SK-N-SH (cell line): ENCODE measurements at regions not wholly inside any gene's neighbourhood (a gene's known extent, or its start where the extent isn't known, plus 50 kb on each side); places are given as distances from the start of the nearest gene placed in this dataset.

Source experiments
- CTCF ChIA-PET: fragments of 300-600, 350-600 bp; formaldehyde crosslinking; extraction: SDS; loops from one replicate; lab custom pipeline; 2021; lab: Yijun Ruan, JAX
- POLR2A ChIA-PET: fragments of 350-600 bp; sonication (Branson Sonifier 250); formaldehyde crosslinking; extraction: SDS; loops from one replicate; lab custom pipeline; 2020; ENCODE audit warnings: antibody characterized with exemption, inconsistent platforms; lab: Yijun Ruan, JAX
- DNase-seq: peaks from one replicate; pipeline ENCODE4 v3.0.0; 2012
- H2AFZ ChIP-seq: fragments of 200-600 bp; sonication (generic); 2 replicates; pipeline ENCODE4 v1.8.1; 2016; ENCODE audit warnings: antibody characterized with exemption, mild to moderate bottlenecking, low read depth
- H3F3A ChIP-seq: fragments of 200-600 bp; sonication (generic); replicated peaks from 2 replicates; pipeline ENCODE3; 2016; ENCODE audit warnings: antibody characterized with exemption, mild to moderate bottlenecking; ENCODE audit not compliant: insufficient read depth
- H3K27ac ChIP-seq, 2 experiments: fragments of 200-500 bp in 1 of 2; fragments of 200-600 bp in 1 of 2; sonication (Bioruptor generic) in 1 of 2; sonication (generic), shearing (Covaris generic) in 1 of 2; 2 replicates each; pipeline versions ENCODE4 v1.5.1 to v1.6.1; 2014 to 2016; ENCODE audit warnings: low read depth in 2 of 2, inconsistent platforms in 1 of 2, low read length in 1 of 2, mild to moderate bottlenecking in 1 of 2, mixed read lengths in 1 of 2
- H3K27me3 ChIP-seq: fragments of 200-600 bp; sonication (generic), shearing (Covaris generic); 2 replicates; pipeline ENCODE4 v1.6.1; 2016; ENCODE audit warnings: mixed run types; ENCODE audit not compliant: insufficient read depth
- H3K36me3 ChIP-seq, 2 experiments: fragments of 200-500 bp in 1 of 2; fragments of 200-600 bp in 1 of 2; sonication (Bioruptor generic) in 1 of 2; sonication (generic) in 1 of 2; replicated peaks in 1 of 2; 2 replicates each; pipeline versions ENCODE3 to v1.5.1; 2014 to 2016; ENCODE audit warnings: low read length in 1 of 2, mild to moderate bottlenecking in 1 of 2; ENCODE audit not compliant: insufficient read depth in 2 of 2, control insufficient read depth in 1 of 2
- H3K4me1 ChIP-seq, 2 experiments: fragments of 200-500 bp in 1 of 2; fragments of 200-600 bp in 1 of 2; sonication (Bioruptor generic) in 1 of 2; sonication (generic), shearing (Covaris generic) in 1 of 2; 2 replicates each; pipeline versions ENCODE4 v1.5.1 to v1.6.1; 2014 to 2016; ENCODE audit warnings: low read depth in 1 of 2, low read length in 1 of 2, mixed run types in 1 of 2; ENCODE audit not compliant: insufficient read depth in 2 of 2, control insufficient read depth in 1 of 2
- H3K4me2 ChIP-seq: fragments of 200-600 bp; sonication (generic), shearing (Covaris generic); 2 replicates; pipeline ENCODE4 v1.6.1; 2017; ENCODE audit warnings: mixed run types
- H3K4me3 ChIP-seq, 2 experiments: fragments of 200-500 bp in 1 of 2; fragments of 200-600 bp in 1 of 2; sonication (Bioruptor generic) in 1 of 2; sonication (generic), shearing (Covaris generic) in 1 of 2; 2 replicates each; pipeline versions ENCODE4 v1.5.1 to v1.8.1; 2014 to 2016; ENCODE audit warnings: low read depth in 2 of 2, inconsistent platforms in 1 of 2, low read length in 1 of 2, mild to moderate bottlenecking in 1 of 2, mixed read lengths in 1 of 2, moderate library complexity in 1 of 2
- H3K79me2 ChIP-seq: fragments of 200-600 bp; sonication (generic); 2 replicates; pipeline ENCODE4 v1.8.1; 2017; ENCODE audit warnings: mild to moderate bottlenecking; ENCODE audit not compliant: insufficient read depth
- H3K9ac ChIP-seq: fragments of 200-600 bp; sonication (generic); 2 replicates; pipeline ENCODE4 v1.6.1; 2017; ENCODE audit warnings: mixed run types
- H3K9me2 ChIP-seq: fragments of 200-600 bp; sonication (generic); 2 replicates; pipeline ENCODE4 v1.6.1; 2017; ENCODE audit warnings: mixed run types
- H3K9me3 ChIP-seq: fragments of 200-600 bp; sonication (generic); 2 replicates; pipeline ENCODE4 v1.6.1; 2017; ENCODE audit warnings: mixed run types, mild to moderate bottlenecking, moderate library complexity
- H4K20me1 ChIP-seq: fragments of 200-600 bp; sonication (generic); 2 replicates; pipeline ENCODE4 v1.6.1; 2017; ENCODE audit warnings: mild to moderate bottlenecking, mixed run types; ENCODE audit not compliant: insufficient read depth
- CHD2 ChIP-seq: fragments of 150-350 bp; IDR thresholded peaks from 2 replicates; pipeline ENCODE4 v1.6.1; 2018; ENCODE audit warnings: low read length; ENCODE audit not compliant: partially characterized antibody
- FOSL2 ChIP-seq: IDR thresholded peaks from 2 replicates; pipeline ENCODE4 v1.4.0; 2012; ENCODE audit warnings: low read depth, mild to moderate bottlenecking, moderate library complexity, borderline replicate concordance
- FOXJ3 ChIP-seq: sonication (generic); formaldehyde crosslinking; IDR thresholded peaks from 2 replicates; pipeline ENCODE4 v1.5.1; 2020; ENCODE audit warnings: mild to moderate bottlenecking, missing genetic modification reagents
- GABPA ChIP-seq: IDR thresholded peaks from 2 replicates; pipeline ENCODE4 v1.4.0; 2012; ENCODE audit warnings: low read depth, mild to moderate bottlenecking
- JUND ChIP-seq: IDR thresholded peaks from 2 replicates; pipeline ENCODE4 v1.4.0; 2012
- MXI1 ChIP-seq: IDR thresholded peaks from 2 replicates; pipeline ENCODE4 v1.6.1; 2012; ENCODE audit warnings: mild to moderate bottlenecking, low read depth, low read length, improper control_type of control experiment
- NFIC ChIP-seq: IDR thresholded peaks from 2 replicates; pipeline ENCODE4 v1.4.0; 2012; ENCODE audit warnings: borderline replicate concordance
- NRF1 ChIP-seq: IDR thresholded peaks from 2 replicates; pipeline ENCODE4 v1.6.1; 2012; ENCODE audit warnings: low read depth, mild to moderate bottlenecking, low read length
- POLR2AphosphoS5 ChIP-seq: IDR thresholded peaks from 2 replicates; pipeline ENCODE4 v1.6.1; 2012; ENCODE audit warnings: low read depth, low read length
- RAD21 ChIP-seq: IDR thresholded peaks from 2 replicates; pipeline ENCODE4 v1.6.1; 2012; ENCODE audit warnings: mild to moderate bottlenecking, low read length
- RCOR1 ChIP-seq: fragments of 150-350 bp; IDR thresholded peaks from 2 replicates; pipeline ENCODE4 v1.6.1; 2017; ENCODE audit warnings: antibody characterized with exemption, low read length
- RFX5 ChIP-seq: IDR thresholded peaks from 2 replicates; pipeline ENCODE4 v1.6.1; 2012; ENCODE audit warnings: mild to moderate bottlenecking, improper control_type of control experiment, low read length
- SIN3A ChIP-seq: IDR thresholded peaks from 2 replicates; pipeline ENCODE4 v1.6.1; 2012; ENCODE audit warnings: low read depth, mild to moderate bottlenecking, low read length, moderate library complexity, borderline replicate concordance
- SMC3 ChIP-seq: IDR thresholded peaks from 2 replicates; pipeline ENCODE4 v1.6.1; 2012; ENCODE audit warnings: low read depth, low read length, improper control_type of control experiment
- TAF1 ChIP-seq: IDR thresholded peaks from 2 replicates; pipeline ENCODE4 v1.6.1; 2012; ENCODE audit warnings: low read depth, mild to moderate bottlenecking, low read length, moderate library complexity, borderline replicate concordance
- TEAD4 ChIP-seq: IDR thresholded peaks from 2 replicates; pipeline ENCODE4 v1.4.0; 2012; ENCODE audit warnings: mild to moderate bottlenecking, borderline replicate concordance; ENCODE audit not compliant: insufficient read depth
- USF2 ChIP-seq: fragments of 150-350 bp; IDR thresholded peaks from 2 replicates; pipeline ENCODE4 v1.6.1; 2017; ENCODE audit warnings: antibody characterized with exemption, low read length, low read depth, borderline replicate concordance
- WGBS: methylation state at CpG from one replicate; pipeline ENCODE4 v1.1.6; 2017; ENCODE audit warnings: low lambda C conversion rate; 5-methylcytosine and 5-hydroxymethylcytosine counted together
- TF ChIP-seq, protein P1 (sequence below): IDR thresholded peaks from 2 replicates; pipeline ENCODE4 v1.4.0; 2012; ENCODE audit warnings: low read depth, borderline replicate concordance
- TF ChIP-seq, protein P2 (sequence below): IDR thresholded peaks from 2 replicates; pipeline ENCODE4 v1.4.0; 2012; ENCODE audit warnings: low read depth, borderline replicate concordance

GRCh38 chr11:130706572-130706971 lies 209.7 kb downstream of the SNX19 start:
- Histone ChIP-seq H3K79me2 (no peaks in the 10 kb centered on the region), H3K4me2 (no peak overlapping the region), H4K20me1 (no peaks in the 10 kb centered on the region), H3F3A (no peaks in the 10 kb centered on the region), H3K9me2 (no peaks in the 10 kb centered on the region), H3K4me3 (no peak overlapping the region), H3K36me3 (no peaks in the 10 kb centered on the region), H3K27ac (no peak overlapping the region), H2AFZ (no peak overlapping the region), H3K9ac (no peak overlapping the region), H3K4me1 (no peaks in the 10 kb centered on the region), H3K9me3 (no peaks in the 10 kb centered on the region), H3K27me3 (no peaks in the 10 kb centered on the region)
- no peak for DNase-seq
- POLR2A ChIA-PET: no interaction called here
- 80% methylated on average over 5 of the region's 5 CpGs for WGBS
- CTCF ChIA-PET: no interaction called here
- TF ChIP-seq SMC3 (no peak), TAF1 (no peak), NFIC (no peak), RCOR1 (no peak), POLR2AphosphoS5 (no peak), USF2 (no peak), FOXJ3 (CRISPR knock-in tag) (no peak), TEAD4 (no peak), RFX5 (no peak), RAD21 (no peak), NRF1 (no peak), JUND (no peak), CHD2 (no peak), FOSL2 (no peak), SIN3A (no peak), GABPA (no peak), MXI1 (no peak)
- TF ChIP-seq, protein P1, sequence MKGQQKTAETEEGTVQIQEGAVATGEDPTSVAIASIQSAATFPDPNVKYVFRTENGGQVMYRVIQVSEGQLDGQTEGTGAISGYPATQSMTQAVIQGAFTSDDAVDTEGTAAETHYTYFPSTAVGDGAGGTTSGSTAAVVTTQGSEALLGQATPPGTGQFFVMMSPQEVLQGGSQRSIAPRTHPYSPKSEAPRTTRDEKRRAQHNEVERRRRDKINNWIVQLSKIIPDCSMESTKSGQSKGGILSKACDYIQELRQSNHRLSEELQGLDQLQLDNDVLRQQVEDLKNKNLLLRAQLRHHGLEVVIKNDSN: no peak
- TF ChIP-seq, protein P2, sequence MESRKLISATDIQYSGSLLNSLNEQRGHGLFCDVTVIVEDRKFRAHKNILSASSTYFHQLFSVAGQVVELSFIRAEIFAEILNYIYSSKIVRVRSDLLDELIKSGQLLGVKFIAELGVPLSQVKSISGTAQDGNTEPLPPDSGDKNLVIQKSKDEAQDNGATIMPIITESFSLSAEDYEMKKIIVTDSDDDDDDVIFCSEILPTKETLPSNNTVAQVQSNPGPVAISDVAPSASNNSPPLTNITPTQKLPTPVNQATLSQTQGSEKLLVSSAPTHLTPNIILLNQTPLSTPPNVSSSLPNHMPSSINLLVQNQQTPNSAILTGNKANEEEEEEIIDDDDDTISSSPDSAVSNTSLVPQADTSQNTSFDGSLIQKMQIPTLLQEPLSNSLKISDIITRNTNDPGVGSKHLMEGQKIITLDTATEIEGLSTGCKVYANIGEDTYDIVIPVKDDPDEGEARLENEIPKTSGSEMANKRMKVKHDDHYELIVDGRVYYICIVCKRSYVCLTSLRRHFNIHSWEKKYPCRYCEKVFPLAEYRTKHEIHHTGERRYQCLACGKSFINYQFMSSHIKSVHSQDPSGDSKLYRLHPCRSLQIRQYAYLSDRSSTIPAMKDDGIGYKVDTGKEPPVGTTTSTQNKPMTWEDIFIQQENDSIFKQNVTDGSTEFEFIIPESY: no peak
